ENCODE measurements at regions not wholly inside any gene's neighbourhood (a gene's known extent, or its start where the extent isn't known, plus 50 kb on each side); places are given as distances from the start of the nearest gene placed in this dataset.

GRCh38 chr3:174755833-174756829 lies 103.0 kb upstream of the NAALADL2 start:
- no peak for TF ChIP-seq CTCF (conservative IDR thresholded peaks at IDR 0.05; ENCODE audit: low read length)
- TF ChIP-seq EZH2phosphoT487 (IDR thresholded peaks at IDR 0.05; ENCODE audit: borderline replicate concordance), result no peak

Data from Loucy (cell line).